Naive thymus-derived CD8-positive, alpha-beta T cell (primary cell): ENCODE measurements at regions not wholly inside any gene's neighbourhood (a gene's known extent, or its start where the extent isn't known, plus 50 kb on each side); places are given as distances from the start of the nearest gene placed in this dataset.
"Not testable (repeated sequence)": the region's sequence is repeated elsewhere in the genome, so short reads cannot be mapped to it uniquely, and the experiment has no call there.

Experiments
- ATAC-seq, 2 donors: fragments of 150-1000 bp; cut with Tn5 transposase in 1 of 2; sonication (Bioruptor Pico), chemical (Tn5 transposase) in 1 of 2; 1 replicate in 1 of 2; 2 replicates in 1 of 2; pipeline ENCODE4 v1.10.0; 2021; ENCODE audit warnings: mild to moderate bottlenecking in 2 of 2, moderate library complexity in 2 of 2
- POLR2A ChIA-PET: fragments of 350-600 bp; sonication (Branson Sonifier 250); formaldehyde crosslinking; loops from one replicate; lab custom pipeline; 2021; ENCODE audit warnings: antibody characterized with exemption; lab: Charles Lee
- DNase-seq, 10 donors: peaks; one replicate each; pipeline versions ENCODE4 v3.0.0 to v3.0.0-alpha.2; 2020 to 2022
- H3K27ac Mint-ChIP-seq, 10 donors: one replicate each; pipeline ENCODE4 v1.8.0; 2020 to 2022; ENCODE audit warnings: mild to moderate bottlenecking in 10 of 10, mixed read lengths in 10 of 10, moderate library complexity in 4 of 10, inconsistent platforms in 1 of 10
- H3K27me3 Mint-ChIP-seq, 5 donors: one replicate each; pipeline ENCODE4 v1.8.0; 2021 to 2022; ENCODE audit warnings: mixed read lengths in 5 of 5
- H3K36me3 Mint-ChIP-seq, 3 donors: one replicate each; pipeline ENCODE4 v1.8.0; 2020 to 2022; ENCODE audit warnings: mixed read lengths in 3 of 3, mild to moderate bottlenecking in 2 of 3, inconsistent platforms in 1 of 3
- H3K4me1 Mint-ChIP-seq, 4 donors: one replicate each; pipeline ENCODE4 v1.8.0; 2021 to 2022; ENCODE audit warnings: mixed read lengths in 4 of 4
- H3K4me3 Mint-ChIP-seq, 10 donors: one replicate each; pipeline ENCODE4 v1.8.0; 2020 to 2022; ENCODE audit warnings: mild to moderate bottlenecking in 10 of 10, mixed read lengths in 10 of 10, moderate library complexity in 6 of 10, inconsistent platforms in 1 of 10
- H3K9me3 Mint-ChIP-seq, 9 donors: one replicate each; pipeline ENCODE4 v1.8.0; 2020 to 2022; ENCODE audit warnings: mixed read lengths in 9 of 9, mild to moderate bottlenecking in 3 of 9, inconsistent platforms in 1 of 9, moderate library complexity in 1 of 9

GRCh38 chr4:134622199-134622598 lies 420.6 kb upstream of the PABPC4L start:
- peaks cover 0 to 13% (median 4%) of the 10 kb centered on the region in 9 donors for H3K9me3 Mint-ChIP-seq
- no peak overlapping the region for H3K27ac Mint-ChIP-seq
- no peaks in the 10 kb centered on the region for H3K36me3 Mint-ChIP-seq
- no peaks in the 10 kb centered on the region for H3K27me3 Mint-ChIP-seq
- H3K4me1 Mint-ChIP-seq: peaks cover 0 to 3% (median 0%) of the 10 kb centered on the region in 4 donors
- no peak overlapping the region for H3K4me3 Mint-ChIP-seq
- ATAC-seq: no peak
- DNase-seq: no peak
- POLR2A ChIA-PET: no interaction called here

GRCh38 chr4:134621715-134622114 lies 420.1 kb upstream of the PABPC4L start:
- H3K36me3 Mint-ChIP-seq, H3K4me3 Mint-ChIP-seq, H3K4me1 Mint-ChIP-seq, H3K27ac Mint-ChIP-seq, POLR2A ChIA-PET, DNase-seq, ATAC-seq, H3K27me3 Mint-ChIP-seq: not testable (repeated sequence)
- peaks cover 0 to 13% (median 4%) of the 10 kb centered on the region in 9 donors for H3K9me3 Mint-ChIP-seq

DNA sequence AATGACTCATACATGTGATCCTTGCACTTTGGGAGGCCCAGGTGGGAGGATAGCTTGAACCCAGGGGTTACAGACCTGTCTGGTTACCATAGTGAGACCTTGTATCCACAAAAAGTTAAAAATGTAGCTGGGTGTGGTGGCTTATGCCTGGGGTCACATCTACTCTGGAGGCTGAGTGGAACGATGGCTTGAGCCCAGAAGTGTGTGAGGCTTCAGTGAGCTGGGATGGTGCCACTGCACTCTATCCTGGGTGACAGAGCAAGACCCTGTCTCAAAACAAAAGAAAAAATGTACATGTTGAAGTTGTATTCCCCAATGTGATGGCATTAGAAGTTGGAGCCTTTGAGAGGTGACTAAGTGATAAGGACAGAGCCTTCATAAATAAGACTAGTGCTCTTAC lies 409.4 kb upstream of the PABPC4L start:
- no peak overlapping the region for H3K4me3 Mint-ChIP-seq
- H3K9me3 Mint-ChIP-seq: peaks cover 0 to 12% (median 3%) of the 10 kb centered on the region in 9 donors
- H3K27ac Mint-ChIP-seq: no peak overlapping the region
- H3K4me1 Mint-ChIP-seq: no peaks in the 10 kb centered on the region
- POLR2A ChIA-PET: no interaction called here
- no peaks in the 10 kb centered on the region for H3K36me3 Mint-ChIP-seq
- no peaks in the 10 kb centered on the region for H3K27me3 Mint-ChIP-seq
- ATAC-seq (no peak), DNase-seq (no peak)

- DNase-seq: no peak
- H3K4me3 Mint-ChIP-seq: no peak overlapping the region
- no peak overlapping the region for H3K27ac Mint-ChIP-seq
- peaks cover 0 to 12% (median 4%) of the 10 kb centered on the region in 9 donors for H3K9me3 Mint-ChIP-seq
- H3K36me3 Mint-ChIP-seq: no peaks in the 10 kb centered on the region
- no peak for ATAC-seq
- POLR2A ChIA-PET: no interaction called here
- H3K4me1 Mint-ChIP-seq: no peaks in the 10 kb centered on the region
- no peaks in the 10 kb centered on the region for H3K27me3 Mint-ChIP-seq
Observed at GRCh38 chr4:134610172-134610571, 408.6 kb upstream of the PABPC4L start.

DNA sequence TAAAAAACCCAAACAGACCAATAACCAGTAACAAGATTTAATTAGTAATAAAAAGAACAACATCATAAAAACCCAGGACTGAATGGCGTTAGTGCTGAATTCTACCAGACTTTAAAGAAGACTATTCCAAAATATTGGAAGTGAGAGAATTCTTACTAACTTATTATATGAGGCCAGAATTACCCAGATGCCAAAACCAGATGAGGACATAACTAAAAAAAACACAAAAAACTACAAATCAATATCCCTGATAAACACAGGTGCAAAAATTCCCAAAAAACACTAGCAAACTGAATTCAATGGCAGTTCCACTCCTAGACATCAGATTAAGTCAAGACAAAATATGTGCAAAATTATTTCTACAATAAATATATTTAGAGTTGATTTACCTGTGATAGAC lies 400.1 kb upstream of the PABPC4L start:
- Mint-ChIP-seq H3K36me3 (no peaks in the 10 kb centered on the region), H3K27ac (no peak overlapping the region), H3K27me3 (no peaks in the 10 kb centered on the region), H3K4me1 (no peaks in the 10 kb centered on the region), H3K4me3 (no peak overlapping the region), H3K9me3 (peaks cover 5 to 32% (median 11%) of the 10 kb centered on the region in 9 donors)
- ATAC-seq (no peak), DNase-seq (no peak)
- POLR2A ChIA-PET: no interaction called here

DNA sequence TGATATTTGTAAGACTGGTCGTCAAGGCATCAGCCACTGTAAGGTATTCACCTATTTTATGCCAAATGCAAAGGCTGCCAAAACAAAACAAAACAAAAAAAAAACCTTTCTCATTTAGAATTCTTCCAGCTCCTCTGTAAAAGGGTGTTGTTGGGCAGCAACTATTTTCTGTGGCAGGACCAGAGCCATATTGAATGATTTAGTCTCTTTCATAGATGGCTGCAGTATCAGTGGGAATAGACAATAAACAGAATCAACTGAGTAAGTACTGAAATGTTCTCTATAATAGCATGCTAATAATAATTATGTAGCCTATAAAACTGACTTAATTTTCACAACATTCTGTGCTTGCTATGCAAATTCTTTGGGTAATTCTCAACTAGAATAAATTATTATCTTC lies 389.7 kb upstream of the PABPC4L start:
- no peaks in the 10 kb centered on the region for H3K27me3 Mint-ChIP-seq
- no peaks in the 10 kb centered on the region for H3K36me3 Mint-ChIP-seq
- no peak for ATAC-seq
- H3K9me3 Mint-ChIP-seq: peaks cover 0 to 9% (median 2%) of the 10 kb centered on the region in 9 donors
- H3K27ac Mint-ChIP-seq: no peak overlapping the region
- no peak overlapping the region for H3K4me3 Mint-ChIP-seq
- DNase-seq: no peak
- POLR2A ChIA-PET: no interaction called here
- H3K4me1 Mint-ChIP-seq: no peaks in the 10 kb centered on the region

DNA sequence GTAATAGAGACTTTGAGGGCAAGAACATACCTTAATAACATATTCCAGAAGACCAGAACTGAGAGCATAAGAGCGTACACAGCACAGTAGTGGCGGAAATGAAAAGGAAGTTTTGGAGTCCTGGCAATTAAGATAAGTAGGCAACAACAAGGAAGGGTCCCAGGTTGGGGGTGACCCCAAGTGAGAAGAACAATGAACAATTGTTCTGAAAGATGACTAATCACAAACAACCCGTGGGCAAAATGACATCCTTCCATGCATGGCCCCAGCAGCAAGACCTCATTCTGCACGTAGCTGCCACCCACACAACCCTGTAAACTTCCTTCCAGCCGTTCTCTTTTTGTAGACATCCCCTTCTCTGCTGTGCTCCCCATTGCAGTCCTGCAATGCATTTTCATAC lies 384.4 kb upstream of the PABPC4L start:
- POLR2A ChIA-PET: no interaction called here
- peaks cover 0 to 19% (median 5%) of the 10 kb centered on the region in 9 donors for H3K9me3 Mint-ChIP-seq
- DNase-seq: no peak
- no peak overlapping the region for H3K27ac Mint-ChIP-seq
- no peaks in the 10 kb centered on the region for H3K4me1 Mint-ChIP-seq
- H3K36me3 Mint-ChIP-seq: no peaks in the 10 kb centered on the region
- ATAC-seq: no peak
- no peak overlapping the region for H3K4me3 Mint-ChIP-seq
- no peaks in the 10 kb centered on the region for H3K27me3 Mint-ChIP-seq

DNA sequence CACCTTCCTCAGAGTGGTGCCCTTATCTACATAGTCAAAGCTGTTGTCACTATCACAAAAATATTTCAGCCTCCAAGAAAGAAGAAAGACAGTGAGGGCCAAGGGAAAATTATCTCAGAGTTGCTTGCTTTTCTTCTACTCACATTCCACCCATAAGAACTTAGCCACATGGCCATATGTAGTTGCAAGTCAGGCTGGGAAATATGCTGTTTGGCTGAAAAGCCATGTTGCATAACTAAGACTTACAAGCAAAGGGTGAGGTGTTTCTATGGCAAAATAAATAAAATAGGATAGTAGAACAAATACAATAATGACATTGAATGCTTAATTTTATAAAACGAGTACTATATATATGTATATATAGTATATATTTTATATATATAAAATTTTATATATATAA lies 365.9 kb upstream of the PABPC4L start:
- H3K27me3 Mint-ChIP-seq: no peaks in the 10 kb centered on the region
- DNase-seq (no peak), ATAC-seq (no peak)
- no peaks in the 10 kb centered on the region for H3K4me1 Mint-ChIP-seq
- no peak overlapping the region for H3K27ac Mint-ChIP-seq
- H3K4me3 Mint-ChIP-seq: no peak overlapping the region
- POLR2A ChIA-PET: no interaction called here
- peaks cover 0 to 19% (median 7%) of the 10 kb centered on the region in 9 donors for H3K9me3 Mint-ChIP-seq
- H3K36me3 Mint-ChIP-seq: no peaks in the 10 kb centered on the region

- Mint-ChIP-seq H3K4me1 (no peaks in the 10 kb centered on the region), H3K36me3 (no peaks in the 10 kb centered on the region), H3K27me3 (no peaks in the 10 kb centered on the region), H3K27ac (no peak overlapping the region), H3K4me3 (no peak overlapping the region), H3K9me3 (peaks cover 0 to 9% (median 0%) of the 10 kb centered on the region in 9 donors)
- no peak for DNase-seq
- no peak for ATAC-seq
- POLR2A ChIA-PET: no interaction called here
Observed at GRCh38 chr4:134560728-134561127, 359.1 kb upstream of the PABPC4L start.

DNA sequence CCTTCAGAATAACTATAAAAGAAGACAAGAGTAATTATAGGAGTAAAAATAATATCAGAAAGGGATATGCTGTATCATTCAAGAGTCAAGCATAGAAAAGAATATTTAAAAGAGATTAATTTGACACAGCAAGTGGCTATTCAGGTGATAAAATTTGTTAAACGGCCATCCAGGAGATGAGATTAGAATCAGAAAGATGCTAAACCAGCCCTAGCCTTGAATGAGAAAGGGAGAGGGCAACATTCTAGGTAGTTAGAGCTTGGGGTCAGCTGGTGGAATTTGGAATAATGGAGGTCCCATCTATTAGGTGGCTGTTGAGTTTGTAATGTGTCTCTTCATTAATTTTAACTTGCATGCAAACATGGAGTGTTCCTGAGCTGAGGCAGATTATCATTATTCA lies 350.5 kb upstream of the PABPC4L start:
- POLR2A ChIA-PET: no interaction called here
- peaks cover 0 to 4% (median 0%) of the 10 kb centered on the region in 3 donors for H3K36me3 Mint-ChIP-seq
- H3K9me3 Mint-ChIP-seq: peaks cover 6 to 32% (median 18%) of the 10 kb centered on the region in 9 donors
- H3K4me1 Mint-ChIP-seq: no peaks in the 10 kb centered on the region
- ATAC-seq (no peak), DNase-seq (no peak)
- no peaks in the 10 kb centered on the region for H3K27me3 Mint-ChIP-seq
- H3K4me3 Mint-ChIP-seq: no peak overlapping the region
- no peak overlapping the region for H3K27ac Mint-ChIP-seq

GRCh38 chr4:134551348-134551747 lies 349.8 kb upstream of the PABPC4L start:
- H3K4me3 Mint-ChIP-seq: no peak overlapping the region
- H3K9me3 Mint-ChIP-seq: peaks cover 8 to 34% (median 22%) of the 10 kb centered on the region in 9 donors
- ATAC-seq: no peak
- peaks cover 0 to 4% (median 0%) of the 10 kb centered on the region in 3 donors for H3K36me3 Mint-ChIP-seq
- DNase-seq: no peak
- POLR2A ChIA-PET: no interaction called here
- H3K27me3 Mint-ChIP-seq: no peaks in the 10 kb centered on the region
- no peak overlapping the region for H3K27ac Mint-ChIP-seq
- no peaks in the 10 kb centered on the region for H3K4me1 Mint-ChIP-seq

- no peak for ATAC-seq
- no peaks in the 10 kb centered on the region for H3K27me3 Mint-ChIP-seq
- no peak overlapping the region for H3K4me3 Mint-ChIP-seq
- POLR2A ChIA-PET: no interaction called here
- no peak overlapping the region for H3K27ac Mint-ChIP-seq
- H3K4me1 Mint-ChIP-seq: no peaks in the 10 kb centered on the region
- H3K36me3 Mint-ChIP-seq: peaks cover 0 to 4% (median 0%) of the 10 kb centered on the region in 3 donors
- peaks cover 9 to 38% (median 23%) of the 10 kb centered on the region in 9 donors for H3K9me3 Mint-ChIP-seq
- no peak for DNase-seq
Observed at GRCh38 chr4:134548052-134548628, 346.6 kb upstream of the PABPC4L start.

DNA sequence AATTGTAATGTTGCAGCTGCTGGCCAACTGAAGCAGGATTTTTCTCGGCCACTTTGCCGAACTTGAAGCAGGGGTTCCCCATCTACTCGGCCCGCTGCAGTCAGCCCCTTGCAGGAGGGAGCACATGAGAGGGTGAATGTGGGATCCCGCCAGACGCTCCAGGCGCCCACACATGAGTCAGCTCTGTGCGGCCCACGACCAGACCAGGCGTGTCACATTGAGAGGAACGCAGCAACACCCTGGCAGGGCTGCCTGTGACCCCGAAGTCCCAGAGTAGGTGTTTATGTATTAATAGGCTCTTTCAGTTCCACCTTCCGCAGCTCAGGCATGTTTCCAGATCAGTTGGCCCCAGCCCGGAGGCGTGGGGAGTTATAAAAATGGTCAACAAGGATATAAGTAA lies 344.7 kb upstream of the PABPC4L start:
- H3K4me1 Mint-ChIP-seq: no peaks in the 10 kb centered on the region
- no peaks in the 10 kb centered on the region for H3K27me3 Mint-ChIP-seq
- peaks cover 8 to 38% (median 22%) of the 10 kb centered on the region in 9 donors for H3K9me3 Mint-ChIP-seq
- H3K36me3 Mint-ChIP-seq: peaks cover 0 to 4% (median 0%) of the 10 kb centered on the region in 3 donors
- DNase-seq (no peak), ATAC-seq (no peak)
- H3K4me3 Mint-ChIP-seq: no peak overlapping the region
- POLR2A ChIA-PET: no interaction called here
- H3K27ac Mint-ChIP-seq: no peak overlapping the region

DNA sequence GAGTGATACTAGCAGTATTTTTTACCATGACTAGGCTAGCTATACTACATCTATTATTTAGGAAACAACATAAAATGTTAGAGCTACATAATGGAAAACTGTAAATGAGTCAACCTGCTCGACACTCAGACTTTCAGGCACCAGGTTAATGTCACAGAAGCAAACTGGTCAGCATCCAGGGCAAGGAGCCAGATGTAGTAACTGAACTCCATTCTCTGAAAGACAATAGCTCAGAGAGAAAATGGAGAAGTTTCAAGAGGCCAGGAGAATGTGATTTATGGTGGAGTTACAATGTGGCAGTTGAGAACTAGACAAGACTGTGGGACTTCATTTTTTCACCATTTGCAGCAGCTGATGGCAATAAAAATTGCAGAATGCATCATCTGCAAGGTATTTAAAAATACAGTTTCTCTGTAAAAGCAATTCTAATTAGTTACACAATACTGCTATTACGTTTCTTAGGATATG lies 342.7 kb upstream of the PABPC4L start:
- Mint-ChIP-seq H3K27ac (no peak overlapping the region), H3K4me1 (no peaks in the 10 kb centered on the region), H3K27me3 (no peaks in the 10 kb centered on the region), H3K4me3 (no peak overlapping the region), H3K9me3 (peaks cover 8 to 29% (median 19%) of the 10 kb centered on the region in 9 donors), H3K36me3 (peaks cover 0 to 4% (median 0%) of the 10 kb centered on the region in 3 donors)
- ATAC-seq (no peak), DNase-seq (no peak)
- POLR2A ChIA-PET: no interaction called here
